A673 (cell line): ENCODE measurements at regions not wholly inside any gene's neighbourhood (a gene's known extent, or its start where the extent isn't known, plus 50 kb on each side); places are given as distances from the start of the nearest gene placed in this dataset.

Experiments
- BruUV-seq: library from RNA; stranded (reverse); fragments of 400-500 nt; replicated peaks from 2 replicates; lab custom pipeline; 2021; lab: Mats Ljungman, UMichigan
- CTCF ChIA-PET: fragments of 300-600 bp; sonication (Branson Sonifier 250); formaldehyde crosslinking; loops from one replicate; lab custom pipeline; 2022; ENCODE audit warnings: antibody characterized with exemption; lab: Charles Lee
- POLR2A ChIA-PET: fragments of 300-600 bp; sonication (Branson Sonifier 250); formaldehyde crosslinking; loops from one replicate; lab custom pipeline; 2022; ENCODE audit warnings: antibody characterized with exemption; ENCODE audit not compliant: low non-redundant PET; lab: Charles Lee
- DNase-seq: peaks from one replicate; pipeline ENCODE4 v3.0.0-alpha.2; 2015; ENCODE audit warnings: low spot score
- H3K27ac ChIP-seq: fragments of 200-600 bp; sonication (generic); 2 replicates; pipeline ENCODE4 v1.5.1; 2016; ENCODE audit warnings: mixed run types, low read depth, mild to moderate bottlenecking, mixed read lengths, antibody characterized with exemption, low read length; ENCODE audit not compliant: poor library complexity, severe bottlenecking
- H3K27me3 ChIP-seq: fragments of 200-600 bp; sonication (generic); replicated peaks from 2 replicates; pipeline ENCODE4 v1.6.1; 2017; ENCODE audit warnings: mixed run types, low read depth, mild to moderate bottlenecking, mixed read lengths, antibody characterized with exemption, low read length; ENCODE audit not compliant: insufficient read depth, poor library complexity
- H3K36me3 ChIP-seq: fragments of 200-600 bp; sonication (generic); 2 replicates; pipeline ENCODE4 v1.6.1; 2016; ENCODE audit warnings: mixed run types, mild to moderate bottlenecking, mixed read lengths, antibody characterized with exemption, low read length; ENCODE audit not compliant: insufficient read depth, poor library complexity, severe bottlenecking
- H3K4me1 ChIP-seq: fragments of 200-600 bp; sonication (generic); 2 replicates; pipeline ENCODE4 v1.6.1; 2017; ENCODE audit warnings: mixed run types, mild to moderate bottlenecking, mixed read lengths, antibody characterized with exemption, low read length; ENCODE audit not compliant: insufficient read depth, poor library complexity, severe bottlenecking
- H3K4me3 ChIP-seq: fragments of 200-600 bp; sonication (generic); 2 replicates; pipeline ENCODE4 v1.5.1; 2016; ENCODE audit warnings: low read depth, mixed run types, mild to moderate bottlenecking, mixed read lengths, low read length; ENCODE audit not compliant: poor library complexity, severe bottlenecking
- H3K9me3 ChIP-seq: fragments of 200-600 bp; sonication (generic); 2 replicates; pipeline ENCODE4 v1.6.1; 2016; ENCODE audit warnings: mixed run types, low read depth, mild to moderate bottlenecking, mixed read lengths, antibody characterized with exemption, low read length; ENCODE audit not compliant: poor library complexity, severe bottlenecking
- CTCF ChIP-seq: fragments of 300-800, 200-600 bp; sonication (generic); conservative IDR thresholded peaks from 2 replicates; pipeline ENCODE4 v1.5.1; 2017; ENCODE audit warnings: low read depth, mild to moderate bottlenecking, antibody characterized with exemption, low read length, moderate library complexity, mixed read lengths
- EZH2 ChIP-seq: fragments of 200-600 bp; sonication (generic); IDR thresholded peaks from 2 replicates; pipeline ENCODE4 v1.6.1; 2017; ENCODE audit warnings: borderline replicate concordance, low read depth, mild to moderate bottlenecking, mixed read lengths, antibody characterized with exemption, low read length; ENCODE audit not compliant: poor library complexity, severe bottlenecking
- intact Hi-C: fragments of 100-400 bp; cut with micrococcal nuclease; formaldehyde crosslinking; loops from one replicate; pipeline ENCODE4 v1.10.0; 2022; ENCODE audit not compliant: unreplicated experiment

GRCh38 chr17:68801335-68802247, 153.6 kb downstream of the ABCA8 start:
- BruUV-seq, result no TSS peak
- ChIA-PET CTCF (interaction anchor here (0.7 kb wide), 1 partner anchor 30 kb away, joined by 12 read pairs; no protein-coding TSS in a partner anchor), POLR2A (no interaction called here)
- no peak for TF ChIP-seq EZH2
- no peak for TF ChIP-seq CTCF
- no peak overlapping the region for H3K4me3 ChIP-seq
- no peaks in the 10 kb centered on the region for H3K9me3 ChIP-seq
- H3K4me1 ChIP-seq, result peaks cover 16% of the 10 kb centered on the region
- H3K27me3 ChIP-seq, result no peaks in the 10 kb centered on the region
- H3K27ac ChIP-seq, result no peak overlapping the region
- intact Hi-C loops, result no loop called here
- H3K36me3 ChIP-seq, result no peaks in the 10 kb centered on the region
- DNase-seq, result no peak

GRCh38 chr17:68800751-68801150, 154.4 kb downstream of the ABCA8 start:
- H3K4me3 ChIP-seq, result no peak overlapping the region
- intact Hi-C loops, result no loop called here
- DNase-seq, result peak; percentile 37
- no peaks in the 10 kb centered on the region for H3K27me3 ChIP-seq
- ChIA-PET POLR2A (no interaction called here), CTCF (no interaction called here)
- H3K9me3 ChIP-seq, result no peaks in the 10 kb centered on the region
- H3K4me1 ChIP-seq, result peaks cover 16% of the 10 kb centered on the region
- no peak overlapping the region for H3K27ac ChIP-seq
- BruUV-seq, result no TSS peak
- TF ChIP-seq CTCF (no peak), EZH2 (no peak)
- H3K36me3 ChIP-seq, result no peaks in the 10 kb centered on the region

GRCh38 chr17:68794636-68795434, 160.4 kb downstream of the ABCA8 start:
- DNase-seq, result peak; percentile 72
- ChIA-PET POLR2A (interaction anchor here (0.9 kb wide), 1 partner anchor 738 kb away, joined by 5 read pairs; no protein-coding TSS in a partner anchor), CTCF (interaction anchor here (0.8 kb wide), 1 partner anchor 441 kb away, joined by 3 read pairs; no protein-coding TSS in a partner anchor)
- Histone ChIP-seq H3K27me3 (no peaks in the 10 kb centered on the region), H3K4me3 (no peak overlapping the region), H3K9me3 (no peaks in the 10 kb centered on the region), H3K27ac (peak overlapping the region; percentile 72), H3K36me3 (no peaks in the 10 kb centered on the region), H3K4me1 (peaks cover 29% of the 10 kb centered on the region)
- TF ChIP-seq EZH2 (no peak), CTCF (peak; percentile 56)
- intact Hi-C loops, result loop anchor here (5.0 kb wide), 1 partner anchor 37 kb away; no protein-coding TSS in a partner anchor
- no TSS peak for BruUV-seq
